ENCODE measurements at regions not wholly inside any gene's neighbourhood (a gene's known extent, or its start where the extent isn't known, plus 50 kb on each side); places are given as distances from the start of the nearest gene placed in this dataset.
"Not testable (repeated sequence)": the region's sequence is repeated elsewhere in the genome, so short reads cannot be mapped to it uniquely, and the experiment has no call there.

DNA sequence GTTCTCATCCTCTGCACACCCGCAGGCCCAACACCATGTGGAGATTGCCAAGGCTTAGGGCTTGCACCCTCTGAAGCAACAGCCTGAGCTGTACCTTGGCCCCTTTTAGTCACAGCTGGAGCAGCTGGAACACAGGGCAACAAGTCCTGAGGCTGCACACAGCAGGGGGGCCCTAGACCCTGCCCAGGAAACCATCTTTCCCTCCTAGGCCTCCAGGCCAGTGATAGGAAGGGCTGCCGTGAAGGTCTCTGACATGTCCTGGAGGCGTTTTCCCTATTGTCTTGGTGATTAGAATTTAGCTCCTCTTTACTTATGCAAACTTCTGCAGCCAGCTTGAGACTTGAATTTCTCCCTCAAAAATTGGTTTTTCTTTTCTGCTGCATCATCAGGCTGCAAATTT is 373.5 kb upstream of the CLEC14A start:
- H3K9me3 ChIP-seq (ENCODE audit: control insufficient read depth, insufficient read depth, low read depth, low read length): peaks cover 47% of the 10 kb centered on the region
- no peaks in the 10 kb centered on the region for H3K4me1 ChIP-seq (ENCODE audit: control insufficient read depth, insufficient read depth, low read length)
- H3K4me3 ChIP-seq (ENCODE audit: low read depth, low read length): no peak overlapping the region
- peak overlapping the region; percentile 53; the same call in 1 of the 2 replicates for H3K27ac ChIP-seq (ENCODE audit: low read depth, low read length)
- H3K9ac ChIP-seq (ENCODE audit: low read length): no peak overlapping the region
- no peaks in the 10 kb centered on the region for H3K36me3 ChIP-seq (ENCODE audit: control insufficient read depth, insufficient read depth, low read length)
- no peaks in the 10 kb centered on the region for H3K27me3 ChIP-seq (ENCODE audit: control insufficient read depth, insufficient read depth, low read length)

GRCh38 chr14:38627163-38627562 is 371.3 kb upstream of the CLEC14A start:
- H3K27me3 ChIP-seq (ENCODE audit: control insufficient read depth, insufficient read depth, low read length): no peaks in the 10 kb centered on the region
- H3K4me3 ChIP-seq (ENCODE audit: low read depth, low read length): no peak overlapping the region
- H3K4me1 ChIP-seq (ENCODE audit: control insufficient read depth, insufficient read depth, low read length): no peaks in the 10 kb centered on the region
- no peak overlapping the region for H3K9ac ChIP-seq (ENCODE audit: low read length)
- no peak overlapping the region for H3K27ac ChIP-seq (ENCODE audit: low read depth, low read length)
- no peaks in the 10 kb centered on the region for H3K36me3 ChIP-seq (ENCODE audit: control insufficient read depth, insufficient read depth, low read length)
- H3K9me3 ChIP-seq (ENCODE audit: control insufficient read depth, insufficient read depth, low read depth, low read length): peaks cover 47% of the 10 kb centered on the region

- Histone ChIP-seq H3K4me3 (ENCODE audit: low read depth, low read length) (no peak overlapping the region), H3K27me3 (ENCODE audit: control insufficient read depth, insufficient read depth, low read length) (no peaks in the 10 kb centered on the region), H3K4me1 (ENCODE audit: control insufficient read depth, insufficient read depth, low read length) (no peaks in the 10 kb centered on the region), H3K36me3 (ENCODE audit: control insufficient read depth, insufficient read depth, low read length) (no peaks in the 10 kb centered on the region), H3K9me3 (ENCODE audit: control insufficient read depth, insufficient read depth, low read depth, low read length) (peaks cover 21% of the 10 kb centered on the region), H3K27ac (ENCODE audit: low read depth, low read length) (no peak overlapping the region), H3K9ac (ENCODE audit: low read length) (no peak overlapping the region)
Measured at GRCh38 chr14:38623661-38624060, 367.8 kb upstream of the CLEC14A start.

DNA sequence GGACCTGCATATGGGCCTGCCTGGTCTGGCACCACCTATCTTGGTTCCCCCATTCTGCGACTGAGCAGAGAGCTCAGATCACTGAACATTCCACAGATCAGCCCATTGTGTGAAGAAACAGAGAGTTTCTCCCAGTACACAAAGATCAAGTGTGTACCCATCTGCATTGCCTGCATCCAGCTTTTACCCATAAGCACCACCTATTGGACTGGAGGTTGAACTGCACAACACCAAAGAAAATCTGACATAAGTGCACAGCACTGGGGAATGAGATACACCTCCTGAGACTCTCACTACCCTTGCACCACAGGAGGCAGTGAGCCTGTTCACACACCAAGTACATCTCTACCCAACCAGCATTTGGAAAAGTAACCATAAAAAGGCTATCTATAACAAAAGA is 362.6 kb upstream of the CLEC14A start:
- H3K27ac ChIP-seq (ENCODE audit: low read depth, low read length): no peak overlapping the region
- no peaks in the 10 kb centered on the region for H3K27me3 ChIP-seq (ENCODE audit: control insufficient read depth, insufficient read depth, low read length)
- no peak overlapping the region for H3K4me3 ChIP-seq (ENCODE audit: low read depth, low read length)

GRCh38 chr14:38616959-38617358 is 361.1 kb upstream of the CLEC14A start:
- H3K9me3 ChIP-seq (ENCODE audit: control insufficient read depth, insufficient read depth, low read depth, low read length): no peaks in the 10 kb centered on the region; the same call in 1 of the 2 replicates
- H3K9ac ChIP-seq (ENCODE audit: low read length): no peak overlapping the region
- H3K4me3 ChIP-seq (ENCODE audit: low read depth, low read length): no peak overlapping the region
- H3K27ac ChIP-seq (ENCODE audit: low read depth, low read length): no peak overlapping the region
- H3K36me3 ChIP-seq (ENCODE audit: control insufficient read depth, insufficient read depth, low read length): no peaks in the 10 kb centered on the region
- no peaks in the 10 kb centered on the region for H3K27me3 ChIP-seq (ENCODE audit: control insufficient read depth, insufficient read depth, low read length)
- H3K4me1 ChIP-seq (ENCODE audit: control insufficient read depth, insufficient read depth, low read length): no peaks in the 10 kb centered on the region

More for the DNA sequence above, 362.6 kb upstream of the CLEC14A start:
- H3K9me3 ChIP-seq (ENCODE audit: control insufficient read depth, insufficient read depth, low read depth, low read length): no peaks in the 10 kb centered on the region; the same call in 1 of the 2 replicates
- H3K4me1 ChIP-seq (ENCODE audit: control insufficient read depth, insufficient read depth, low read length): no peaks in the 10 kb centered on the region
- H3K36me3 ChIP-seq (ENCODE audit: control insufficient read depth, insufficient read depth, low read length): no peaks in the 10 kb centered on the region
- H3K9ac ChIP-seq (ENCODE audit: low read length): no peak overlapping the region

DNA sequence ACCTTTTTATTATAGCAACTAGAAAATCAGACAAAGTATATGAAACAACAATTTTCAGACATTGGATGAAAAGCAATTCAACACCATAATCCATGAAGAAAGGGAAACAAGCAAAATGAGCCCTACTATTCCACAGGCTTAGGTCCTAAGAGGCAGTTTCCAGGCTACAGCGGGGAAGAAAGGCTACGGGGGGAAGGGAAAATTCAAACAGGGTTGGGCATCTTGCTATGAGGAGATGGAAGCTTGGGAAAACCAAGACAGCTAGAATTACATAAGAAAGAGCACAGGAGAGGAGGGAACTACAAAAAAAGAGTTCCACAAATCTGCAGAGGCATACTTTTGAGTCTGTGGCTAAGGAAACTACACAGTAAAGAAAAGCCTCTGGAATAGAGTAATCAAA is 356.0 kb upstream of the CLEC14A start:
- Histone ChIP-seq H3K27me3 (ENCODE audit: control insufficient read depth, insufficient read depth, low read length) (no peaks in the 10 kb centered on the region), H3K36me3 (ENCODE audit: control insufficient read depth, insufficient read depth, low read length) (no peaks in the 10 kb centered on the region), H3K9ac (ENCODE audit: low read length) (no peak overlapping the region), H3K9me3 (ENCODE audit: control insufficient read depth, insufficient read depth, low read depth, low read length) (no peaks in the 10 kb centered on the region), H3K27ac (ENCODE audit: low read depth, low read length) (no peak overlapping the region), H3K4me1 (ENCODE audit: control insufficient read depth, insufficient read depth, low read length) (no peaks in the 10 kb centered on the region; the same call in 1 of the 2 replicates), H3K4me3 (ENCODE audit: low read depth, low read length) (no peak overlapping the region)

DNA sequence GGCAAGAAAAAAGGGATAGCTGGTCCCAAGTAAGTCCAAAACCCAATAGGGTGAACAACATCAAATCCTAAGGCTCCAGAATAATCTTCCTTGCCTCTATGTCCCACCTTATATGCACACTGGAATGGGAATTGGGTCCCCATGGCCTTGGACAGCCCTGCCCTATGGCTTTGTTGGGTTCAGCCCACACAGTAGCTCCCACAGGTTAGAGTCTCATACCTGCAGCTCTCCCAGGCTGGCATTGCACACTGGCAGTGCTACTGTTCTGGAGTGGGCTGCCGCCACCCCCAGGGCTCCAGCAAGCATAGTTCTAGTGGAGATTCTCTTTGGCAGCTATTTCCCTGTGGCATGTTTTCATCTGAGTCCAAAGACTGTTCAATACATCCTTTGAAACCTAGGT is 352.4 kb upstream of the CLEC14A start:
- H3K9ac ChIP-seq (ENCODE audit: low read length): no peak overlapping the region
- no peaks in the 10 kb centered on the region for H3K36me3 ChIP-seq (ENCODE audit: control insufficient read depth, insufficient read depth, low read length)
- H3K9me3 ChIP-seq (ENCODE audit: control insufficient read depth, insufficient read depth, low read depth, low read length): no peaks in the 10 kb centered on the region
- H3K4me1 ChIP-seq (ENCODE audit: control insufficient read depth, insufficient read depth, low read length): no peaks in the 10 kb centered on the region; the same call in 1 of the 2 replicates
- H3K27me3 ChIP-seq (ENCODE audit: control insufficient read depth, insufficient read depth, low read length): no peaks in the 10 kb centered on the region
- no peak overlapping the region for H3K27ac ChIP-seq (ENCODE audit: low read depth, low read length)
- H3K4me3 ChIP-seq (ENCODE audit: low read depth, low read length): no peak overlapping the region

DNA sequence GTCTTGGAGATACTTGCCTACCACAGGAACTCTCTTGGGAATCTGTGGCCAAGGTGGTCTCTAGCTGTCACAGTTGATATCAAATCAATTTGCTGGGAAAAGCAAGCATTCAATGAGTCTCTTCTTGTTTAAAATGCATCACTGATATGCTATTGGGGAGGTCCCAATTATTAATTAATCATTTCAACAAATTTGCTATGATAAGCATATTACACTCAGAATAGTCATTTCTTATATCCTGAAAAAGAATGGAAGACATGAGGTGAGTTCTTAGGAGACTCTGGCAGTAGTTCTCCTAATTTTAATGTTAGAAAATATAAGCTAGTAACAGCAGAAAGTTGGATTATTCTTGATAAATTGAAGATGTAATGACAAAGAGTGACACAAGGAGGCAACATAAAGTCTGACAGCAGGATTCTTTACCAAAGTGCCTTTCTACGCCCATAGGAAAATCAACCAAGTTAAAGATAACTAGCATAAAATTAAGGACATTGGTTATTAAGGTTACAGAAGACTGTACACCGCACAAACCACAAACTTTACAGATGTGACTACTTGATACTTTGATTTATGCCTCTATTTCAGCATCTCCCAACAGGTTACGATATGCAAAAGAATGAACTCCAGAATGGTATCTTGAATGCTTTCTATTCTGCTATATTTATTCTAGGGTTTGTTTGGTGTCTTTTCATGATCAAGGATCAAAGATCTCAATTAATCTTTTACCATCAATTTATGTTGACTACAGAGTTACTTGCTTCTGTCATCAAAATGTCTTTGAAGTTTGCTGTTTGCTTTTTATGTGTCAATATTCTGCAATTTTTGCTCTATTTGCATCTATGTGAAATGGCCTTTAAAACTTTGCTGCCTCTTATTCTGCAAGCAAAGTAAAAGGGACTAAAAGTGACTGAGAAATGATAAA is 349.6 kb upstream of the CLEC14A start:
- H3K36me3 ChIP-seq (ENCODE audit: control insufficient read depth, insufficient read depth, low read length): no peaks in the 10 kb centered on the region
- H3K27ac ChIP-seq (ENCODE audit: low read depth, low read length): no peak overlapping the region
- no peaks in the 10 kb centered on the region for H3K4me1 ChIP-seq (ENCODE audit: control insufficient read depth, insufficient read depth, low read length)
- H3K4me3 ChIP-seq (ENCODE audit: low read depth, low read length): no peak overlapping the region
- no peak overlapping the region for H3K9ac ChIP-seq (ENCODE audit: low read length)
- H3K27me3 ChIP-seq (ENCODE audit: control insufficient read depth, insufficient read depth, low read length): no peaks in the 10 kb centered on the region
- no peaks in the 10 kb centered on the region for H3K9me3 ChIP-seq (ENCODE audit: control insufficient read depth, insufficient read depth, low read depth, low read length)

- not testable (repeated sequence) for H3K4me3 ChIP-seq (ENCODE audit: low read depth, low read length); H3K9ac ChIP-seq (ENCODE audit: low read length); H3K27me3 ChIP-seq (ENCODE audit: control insufficient read depth, insufficient read depth, low read length); H3K9me3 ChIP-seq (ENCODE audit: control insufficient read depth, insufficient read depth, low read depth, low read length); H3K36me3 ChIP-seq (ENCODE audit: control insufficient read depth, insufficient read depth, low read length); H3K4me1 ChIP-seq (ENCODE audit: control insufficient read depth, insufficient read depth, low read length); H3K27ac ChIP-seq (ENCODE audit: low read depth, low read length)
Measured at GRCh38 chr14:38600572-38600971, 344.7 kb upstream of the CLEC14A start.

DNA sequence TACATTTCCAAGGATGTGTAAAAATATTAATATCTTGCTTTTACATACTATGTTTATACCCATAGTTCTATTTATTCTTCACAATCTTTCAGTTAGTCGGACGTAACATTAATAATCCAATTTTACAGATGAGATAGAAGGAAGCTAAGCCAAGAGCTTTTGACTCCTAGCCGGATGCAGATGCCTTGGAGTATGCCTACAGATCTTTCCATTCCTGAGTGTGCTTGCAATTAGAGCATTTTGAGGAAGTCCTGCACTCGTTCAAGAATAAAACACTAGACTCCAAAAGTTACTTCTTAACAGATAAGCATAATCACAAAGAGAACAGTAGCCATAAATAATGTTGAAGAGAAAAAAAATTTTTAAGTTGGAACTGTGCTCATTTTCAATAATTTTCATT is 337.6 kb upstream of the CLEC14A start:
- H3K4me1 ChIP-seq (ENCODE audit: control insufficient read depth, insufficient read depth, low read length): no peaks in the 10 kb centered on the region
- no peak overlapping the region for H3K4me3 ChIP-seq (ENCODE audit: low read depth, low read length)
- H3K27ac ChIP-seq (ENCODE audit: low read depth, low read length): no peak overlapping the region
- no peaks in the 10 kb centered on the region for H3K9me3 ChIP-seq (ENCODE audit: control insufficient read depth, insufficient read depth, low read depth, low read length)
- no peaks in the 10 kb centered on the region for H3K36me3 ChIP-seq (ENCODE audit: control insufficient read depth, insufficient read depth, low read length)
- no peaks in the 10 kb centered on the region for H3K27me3 ChIP-seq (ENCODE audit: control insufficient read depth, insufficient read depth, low read length)
- no peak overlapping the region for H3K9ac ChIP-seq (ENCODE audit: low read length)

GRCh38 chr14:38592764-38593442 is 337.0 kb upstream of the CLEC14A start:
- H3K4me1 ChIP-seq (ENCODE audit: control insufficient read depth, insufficient read depth, low read length): no peaks in the 10 kb centered on the region
- no peak overlapping the region for H3K27ac ChIP-seq (ENCODE audit: low read depth, low read length)
- no peaks in the 10 kb centered on the region for H3K9me3 ChIP-seq (ENCODE audit: control insufficient read depth, insufficient read depth, low read depth, low read length)
- no peak overlapping the region for H3K4me3 ChIP-seq (ENCODE audit: low read depth, low read length)
- no peaks in the 10 kb centered on the region for H3K27me3 ChIP-seq (ENCODE audit: control insufficient read depth, insufficient read depth, low read length)
- no peaks in the 10 kb centered on the region for H3K36me3 ChIP-seq (ENCODE audit: control insufficient read depth, insufficient read depth, low read length)
- no peak overlapping the region for H3K9ac ChIP-seq (ENCODE audit: low read length)

All from HUES6 (cell line).